GM23338 (cell line): ENCODE measurements at regions not wholly inside any gene's neighbourhood (a gene's known extent, or its start where the extent isn't known, plus 50 kb on each side); places are given as distances from the start of the nearest gene placed in this dataset.

Source experiments
- ATAC-seq: fragments of 200-7000 bp; cut with Tn5 transposase; 3 replicates; pipeline ENCODE4 v1.9.1; 2020
- DNase-seq: peaks from one replicate; pipeline ENCODE4 v3.0.0-alpha.2; 2015; ENCODE audit warnings: low spot score
- H2AFZ ChIP-seq: fragments of 200-600 bp; sonication (generic); 2 replicates; pipeline ENCODE4 v1.8.0; 2016; ENCODE audit warnings: antibody characterized with exemption, mild to moderate bottlenecking, moderate library complexity
- H3F3A ChIP-seq: fragments of 200-600 bp; sonication (generic); replicated peaks from 2 replicates; pipeline ENCODE4 v1.8.0; 2017; ENCODE audit warnings: antibody characterized with exemption, mixed run types, low read depth
- H3K27ac ChIP-seq: fragments of 200-600 bp; sonication (generic); 2 replicates; pipeline ENCODE4 v1.6.1; 2016; ENCODE audit warnings: low read depth
- H3K27me3 ChIP-seq: fragments of 200-600 bp; sonication (generic); 2 replicates; pipeline ENCODE4 v1.8.0; 2016; ENCODE audit warnings: mild to moderate bottlenecking, mixed run types, moderate library complexity; ENCODE audit not compliant: insufficient read depth
- H3K36me3 ChIP-seq: fragments of 200-600 bp; sonication (generic); 2 replicates; pipeline ENCODE4 v1.8.0; 2016; ENCODE audit warnings: mild to moderate bottlenecking; ENCODE audit not compliant: insufficient read depth
- H3K4me1 ChIP-seq: fragments of 200-600 bp; sonication (generic); 2 replicates; pipeline ENCODE4 v1.8.0; 2016; ENCODE audit warnings: mild to moderate bottlenecking, moderate library complexity; ENCODE audit not compliant: insufficient read depth
- H3K4me2 ChIP-seq: fragments of 200-600 bp; sonication (generic); 2 replicates; pipeline ENCODE4 v1.7.1; 2017; ENCODE audit warnings: mixed run types
- H3K4me3 ChIP-seq: fragments of 200-600 bp; sonication (generic); 2 replicates; pipeline ENCODE4 v1.6.1; 2016; ENCODE audit warnings: mixed run types
- H3K79me2 ChIP-seq: fragments of 200-600 bp; sonication (generic); replicated peaks from 2 replicates; pipeline ENCODE4 v1.8.0; 2017; ENCODE audit warnings: mild to moderate bottlenecking; ENCODE audit not compliant: insufficient read depth
- H3K9me2 ChIP-seq: fragments of 200-600 bp; sonication (generic); 2 replicates; pipeline ENCODE4 v1.8.0; 2017; ENCODE audit not compliant: insufficient read depth
- H4K20me1 ChIP-seq: fragments of 200-600 bp; sonication (generic); replicated peaks from 2 replicates; pipeline ENCODE4 v1.8.0; 2017; ENCODE audit warnings: mild to moderate bottlenecking; ENCODE audit not compliant: insufficient read depth
- H3K27ac Mint-ChIP-seq: 2 replicates; pipeline ENCODE4 v1.8.0; 2020; ENCODE audit warnings: inconsistent platforms, mild to moderate bottlenecking, moderate library complexity, mixed read lengths
- H3K27me3 Mint-ChIP-seq: 3 replicates; pipeline ENCODE4 v1.8.0; 2022; ENCODE audit warnings: low read depth, mild to moderate bottlenecking, moderate library complexity, mixed read lengths, inconsistent platforms; ENCODE audit not compliant: insufficient read depth, poor library complexity
- H3K36me3 Mint-ChIP-seq: 3 replicates; pipeline ENCODE4 v1.8.0; 2021; ENCODE audit warnings: low read depth, mild to moderate bottlenecking, inconsistent platforms, moderate library complexity, mixed read lengths
- H3K4me1 Mint-ChIP-seq: 3 replicates; pipeline ENCODE4 v1.8.0; 2020; ENCODE audit warnings: mild to moderate bottlenecking, inconsistent platforms, mixed read lengths
- H3K4me3 Mint-ChIP-seq: 3 replicates; pipeline ENCODE4 v1.8.0; 2021; ENCODE audit warnings: moderate library complexity, mild to moderate bottlenecking, inconsistent platforms, mixed read lengths
- H3K9me3 Mint-ChIP-seq: 3 replicates; pipeline ENCODE4 v1.8.0; 2020; ENCODE audit warnings: moderate library complexity, mild to moderate bottlenecking, inconsistent platforms, mixed read lengths
- CREB1 ChIP-seq: fragments of 250-450 bp; sonication (Bioruptor Pico); IDR thresholded peaks from 2 replicates; pipeline ENCODE4 v1.5.0; 2020; ENCODE audit warnings: low read depth, mild to moderate bottlenecking, moderate library complexity
- CTCF ChIP-seq, 2 experiments: fragments of 200-600 bp in 1 of 2; sonication (generic) in 1 of 2; conservative IDR thresholded peaks; 2 replicates each; pipeline versions ENCODE4 v1.5.1 to v1.6.1; 2016 to 2017; ENCODE audit warnings: antibody characterized with exemption in 2 of 2, low read depth in 2 of 2, mild to moderate bottlenecking in 2 of 2, moderate library complexity in 1 of 2
- ETS1 ChIP-seq: IDR thresholded peaks from 2 replicates; pipeline ENCODE4 v1.6.1; 2016; ENCODE audit warnings: antibody characterized with exemption
- EZH2 ChIP-seq: fragments of 200-600 bp; sonication (generic); IDR thresholded peaks from one replicate; pipeline ENCODE4 v1.8.0; 2017; ENCODE audit warnings: antibody characterized with exemption, mild to moderate bottlenecking, low read depth; ENCODE audit not compliant: unreplicated experiment
- EZH2phosphoT487 ChIP-seq: fragments of 200-600 bp; sonication (generic); IDR thresholded peaks from one replicate; pipeline ENCODE4 v1.8.1; 2018; ENCODE audit warnings: antibody characterized with exemption; ENCODE audit not compliant: unreplicated experiment
- JUNB ChIP-seq: IDR thresholded peaks from one replicate; pipeline ENCODE4 v1.6.1; 2016; ENCODE audit warnings: antibody characterized with exemption; ENCODE audit not compliant: unreplicated experiment
- NANOG ChIP-seq: IDR thresholded peaks from 2 replicates; pipeline ENCODE4 v1.6.1; 2016; ENCODE audit warnings: antibody characterized with exemption, borderline replicate concordance
- POLR2AphosphoS5 ChIP-seq: IDR thresholded peaks from 2 replicates; pipeline ENCODE4 v1.6.1; 2016; ENCODE audit warnings: antibody characterized with exemption, low read depth
- STAT1 ChIP-seq: IDR thresholded peaks from one replicate; pipeline ENCODE4 v1.6.1; 2016; ENCODE audit warnings: antibody characterized with exemption; ENCODE audit not compliant: unreplicated experiment
- ZNF114 ChIP-seq: fragments of 250-450 bp; sonication (Bioruptor Pico); IDR thresholded peaks from 2 replicates; pipeline ENCODE4 v1.5.0; 2020; ENCODE audit warnings: mild to moderate bottlenecking, moderate library complexity
- ZNF331 ChIP-seq: fragments of 250-450 bp; sonication (Bioruptor Pico); IDR thresholded peaks from 2 replicates; pipeline ENCODE4 v1.5.0; 2020; ENCODE audit warnings: low read depth, mild to moderate bottlenecking, moderate library complexity
- TF ChIP-seq, protein P1 (sequence below): fragments of 250-450 bp; sonication (Bioruptor Pico); IDR thresholded peaks from 2 replicates; pipeline ENCODE4 v1.5.0; 2020; ENCODE audit warnings: mild to moderate bottlenecking, moderate library complexity
- TF ChIP-seq, protein P2 (sequence below): IDR thresholded peaks from one replicate; pipeline ENCODE4 v1.6.1; 2018; ENCODE audit warnings: antibody characterized with exemption; ENCODE audit not compliant: unreplicated experiment

- Histone ChIP-seq H3K4me3 (no peak overlapping the region), H3K27me3 (no peaks in the 10 kb centered on the region), H3K9me2 (peaks cover 7% of the 10 kb centered on the region; the same call in 1 of the 2 replicates), H3K36me3 (no peaks in the 10 kb centered on the region), H3K27ac (no peak overlapping the region), H3K4me1 (no peaks in the 10 kb centered on the region), H3K79me2 (no peaks in the 10 kb centered on the region), H2AFZ (no peak overlapping the region), H3F3A (no peaks in the 10 kb centered on the region), H3K4me2 (no peak overlapping the region), H4K20me1 (no peaks in the 10 kb centered on the region)
- Mint-ChIP-seq H3K27ac (no peak overlapping the region), H3K9me3 (peaks cover 23% of the 10 kb centered on the region), H3K27me3 (peaks cover 6% of the 10 kb centered on the region), H3K4me3 (no peak overlapping the region), H3K36me3 (peaks cover 7% of the 10 kb centered on the region; the same call in 2 of the 3 replicates), H3K4me1 (peaks cover 11% of the 10 kb centered on the region)
- no peak for ATAC-seq
- TF ChIP-seq STAT1 (no peak), ETS1 (no peak), ZNF331 (CRISPR knock-in tag) (no peak), JUNB (no peak), CREB1 (no peak), EZH2 (no peak), NANOG (no peak), CTCF (conservative IDR thresholded peaks at IDR 0.05; ENCODE audit: low read depth in 2 of 2) (no peak), EZH2phosphoT487 (no peak), ZNF114 (CRISPR knock-in tag) (no peak), POLR2AphosphoS5 (no peak)
- TF ChIP-seq, protein P1, sequence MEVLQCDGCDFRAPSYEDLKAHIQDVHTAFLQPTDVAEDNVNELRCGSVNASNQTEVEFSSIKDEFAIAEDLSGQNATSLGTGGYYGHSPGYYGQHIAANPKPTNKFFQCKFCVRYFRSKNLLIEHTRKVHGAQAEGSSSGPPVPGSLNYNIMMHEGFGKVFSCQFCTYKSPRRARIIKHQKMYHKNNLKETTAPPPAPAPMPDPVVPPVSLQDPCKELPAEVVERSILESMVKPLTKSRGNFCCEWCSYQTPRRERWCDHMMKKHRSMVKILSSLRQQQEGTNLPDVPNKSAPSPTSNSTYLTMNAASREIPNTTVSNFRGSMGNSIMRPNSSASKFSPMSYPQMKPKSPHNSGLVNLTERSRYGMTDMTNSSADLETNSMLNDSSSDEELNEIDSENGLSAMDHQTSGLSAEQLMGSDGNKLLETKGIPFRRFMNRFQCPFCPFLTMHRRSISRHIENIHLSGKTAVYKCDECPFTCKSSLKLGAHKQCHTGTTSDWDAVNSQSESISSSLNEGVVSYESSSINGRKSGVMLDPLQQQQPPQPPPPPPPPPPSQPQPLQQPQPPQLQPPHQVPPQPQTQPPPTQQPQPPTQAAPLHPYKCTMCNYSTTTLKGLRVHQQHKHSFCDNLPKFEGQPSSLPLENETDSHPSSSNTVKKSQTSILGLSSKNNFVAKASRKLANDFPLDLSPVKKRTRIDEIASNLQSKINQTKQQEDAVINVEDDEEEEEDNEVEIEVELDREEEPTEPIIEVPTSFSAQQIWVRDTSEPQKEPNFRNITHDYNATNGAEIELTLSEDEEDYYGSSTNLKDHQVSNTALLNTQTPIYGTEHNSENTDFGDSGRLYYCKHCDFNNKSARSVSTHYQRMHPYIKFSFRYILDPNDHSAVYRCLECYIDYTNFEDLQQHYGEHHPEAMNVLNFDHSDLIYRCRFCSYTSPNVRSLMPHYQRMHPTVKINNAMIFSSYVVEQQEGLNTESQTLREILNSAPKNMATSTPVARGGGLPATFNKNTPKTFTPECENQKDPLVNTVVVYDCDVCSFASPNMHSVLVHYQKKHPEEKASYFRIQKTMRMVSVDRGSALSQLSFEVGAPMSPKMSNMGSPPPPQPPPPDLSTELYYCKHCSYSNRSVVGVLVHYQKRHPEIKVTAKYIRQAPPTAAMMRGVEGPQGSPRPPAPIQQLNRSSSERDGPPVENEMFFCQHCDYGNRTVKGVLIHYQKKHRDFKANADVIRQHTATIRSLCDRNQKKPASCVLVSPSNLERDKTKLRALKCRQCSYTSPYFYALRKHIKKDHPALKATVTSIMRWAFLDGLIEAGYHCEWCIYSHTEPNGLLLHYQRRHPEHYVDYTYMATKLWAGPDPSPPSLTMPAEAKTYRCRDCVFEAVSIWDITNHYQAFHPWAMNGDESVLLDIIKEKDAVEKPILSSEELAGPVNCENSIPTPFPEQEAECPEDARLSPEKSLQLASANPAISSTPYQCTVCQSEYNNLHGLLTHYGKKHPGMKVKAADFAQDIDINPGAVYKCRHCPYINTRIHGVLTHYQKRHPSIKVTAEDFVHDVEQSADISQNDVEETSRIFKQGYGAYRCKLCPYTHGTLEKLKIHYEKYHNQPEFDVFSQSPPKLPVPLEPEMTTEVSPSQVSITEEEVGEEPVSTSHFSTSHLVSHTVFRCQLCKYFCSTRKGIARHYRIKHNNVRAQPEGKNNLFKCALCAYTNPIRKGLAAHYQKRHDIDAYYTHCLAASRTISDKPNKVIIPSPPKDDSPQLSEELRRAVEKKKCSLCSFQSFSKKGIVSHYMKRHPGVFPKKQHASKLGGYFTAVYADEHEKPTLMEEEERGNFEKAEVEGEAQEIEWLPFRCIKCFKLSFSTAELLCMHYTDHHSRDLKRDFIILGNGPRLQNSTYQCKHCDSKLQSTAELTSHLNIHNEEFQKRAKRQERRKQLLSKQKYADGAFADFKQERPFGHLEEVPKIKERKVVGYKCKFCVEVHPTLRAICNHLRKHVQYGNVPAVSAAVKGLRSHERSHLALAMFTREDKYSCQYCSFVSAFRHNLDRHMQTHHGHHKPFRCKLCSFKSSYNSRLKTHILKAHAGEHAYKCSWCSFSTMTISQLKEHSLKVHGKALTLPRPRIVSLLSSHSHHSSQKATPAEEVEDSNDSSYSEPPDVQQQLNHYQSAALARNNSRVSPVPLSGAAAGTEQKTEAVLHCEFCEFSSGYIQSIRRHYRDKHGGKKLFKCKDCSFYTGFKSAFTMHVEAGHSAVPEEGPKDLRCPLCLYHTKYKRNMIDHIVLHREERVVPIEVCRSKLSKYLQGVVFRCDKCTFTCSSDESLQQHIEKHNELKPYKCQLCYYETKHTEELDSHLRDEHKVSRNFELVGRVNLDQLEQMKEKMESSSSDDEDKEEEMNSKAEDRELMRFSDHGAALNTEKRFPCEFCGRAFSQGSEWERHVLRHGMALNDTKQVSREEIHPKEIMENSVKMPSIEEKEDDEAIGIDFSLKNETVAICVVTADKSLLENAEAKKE (CRISPR knock-in tag): no peak
- TF ChIP-seq, protein P2, sequence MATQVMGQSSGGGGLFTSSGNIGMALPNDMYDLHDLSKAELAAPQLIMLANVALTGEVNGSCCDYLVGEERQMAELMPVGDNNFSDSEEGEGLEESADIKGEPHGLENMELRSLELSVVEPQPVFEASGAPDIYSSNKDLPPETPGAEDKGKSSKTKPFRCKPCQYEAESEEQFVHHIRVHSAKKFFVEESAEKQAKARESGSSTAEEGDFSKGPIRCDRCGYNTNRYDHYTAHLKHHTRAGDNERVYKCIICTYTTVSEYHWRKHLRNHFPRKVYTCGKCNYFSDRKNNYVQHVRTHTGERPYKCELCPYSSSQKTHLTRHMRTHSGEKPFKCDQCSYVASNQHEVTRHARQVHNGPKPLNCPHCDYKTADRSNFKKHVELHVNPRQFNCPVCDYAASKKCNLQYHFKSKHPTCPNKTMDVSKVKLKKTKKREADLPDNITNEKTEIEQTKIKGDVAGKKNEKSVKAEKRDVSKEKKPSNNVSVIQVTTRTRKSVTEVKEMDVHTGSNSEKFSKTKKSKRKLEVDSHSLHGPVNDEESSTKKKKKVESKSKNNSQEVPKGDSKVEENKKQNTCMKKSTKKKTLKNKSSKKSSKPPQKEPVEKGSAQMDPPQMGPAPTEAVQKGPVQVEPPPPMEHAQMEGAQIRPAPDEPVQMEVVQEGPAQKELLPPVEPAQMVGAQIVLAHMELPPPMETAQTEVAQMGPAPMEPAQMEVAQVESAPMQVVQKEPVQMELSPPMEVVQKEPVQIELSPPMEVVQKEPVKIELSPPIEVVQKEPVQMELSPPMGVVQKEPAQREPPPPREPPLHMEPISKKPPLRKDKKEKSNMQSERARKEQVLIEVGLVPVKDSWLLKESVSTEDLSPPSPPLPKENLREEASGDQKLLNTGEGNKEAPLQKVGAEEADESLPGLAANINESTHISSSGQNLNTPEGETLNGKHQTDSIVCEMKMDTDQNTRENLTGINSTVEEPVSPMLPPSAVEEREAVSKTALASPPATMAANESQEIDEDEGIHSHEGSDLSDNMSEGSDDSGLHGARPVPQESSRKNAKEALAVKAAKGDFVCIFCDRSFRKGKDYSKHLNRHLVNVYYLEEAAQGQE: no peak
- DNase-seq: no peak
These were observed 52.1 kb downstream of the PTGR3 start for GRCh38 chr18:75156831-75157230.
